NCI-H146 treated with DMSO at 0.1 percent for 48 hours (cell line): ENCODE measurements at regions not wholly inside any gene's neighbourhood (a gene's known extent, or its start where the extent isn't known, plus 50 kb on each side); places are given as distances from the start of the nearest gene placed in this dataset.

ENCODE experiments used
- DNase-seq: peaks from one replicate; lab custom pipeline; 2025; ENCODE audit not compliant: unreplicated experiment; lab: John Stamatoyannopoulos, UW

DNA sequence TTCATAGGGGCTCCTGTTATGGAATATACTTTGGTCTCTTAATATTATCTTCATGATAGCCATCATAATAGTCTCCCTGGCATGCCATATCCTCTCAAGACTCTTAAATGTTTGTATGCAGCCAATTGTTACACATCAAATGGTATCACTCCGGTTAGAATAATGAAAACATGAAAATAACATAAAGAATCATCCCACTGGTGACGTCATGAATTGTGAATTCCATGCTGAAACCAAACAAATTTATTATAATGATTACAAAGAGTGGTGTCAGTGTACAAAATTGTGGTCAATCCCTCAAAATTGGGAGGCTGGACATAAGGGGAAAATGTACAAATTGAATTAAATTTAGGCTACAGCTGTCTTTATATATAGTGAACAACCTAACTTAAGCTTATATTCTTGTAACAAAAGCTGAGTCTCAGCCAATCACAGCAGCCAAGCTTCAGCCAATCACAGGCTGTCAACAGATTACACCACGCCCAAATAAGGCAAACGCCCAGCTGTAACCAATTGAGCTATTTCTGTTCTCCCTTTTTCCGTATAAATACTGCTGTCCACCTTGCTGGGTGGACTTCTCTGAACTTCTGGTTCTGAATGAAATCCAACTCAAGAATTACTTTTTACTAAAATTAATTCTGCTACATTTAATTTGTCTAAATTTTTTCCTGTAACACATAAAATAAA is 156.1 kb downstream of the CHD9NB start:
- no peak for DNase-seq

GRCh38 chr16:52874042-52874441 is 178.7 kb downstream of the CHD9NB start:
- DNase-seq, result no peak

DNA sequence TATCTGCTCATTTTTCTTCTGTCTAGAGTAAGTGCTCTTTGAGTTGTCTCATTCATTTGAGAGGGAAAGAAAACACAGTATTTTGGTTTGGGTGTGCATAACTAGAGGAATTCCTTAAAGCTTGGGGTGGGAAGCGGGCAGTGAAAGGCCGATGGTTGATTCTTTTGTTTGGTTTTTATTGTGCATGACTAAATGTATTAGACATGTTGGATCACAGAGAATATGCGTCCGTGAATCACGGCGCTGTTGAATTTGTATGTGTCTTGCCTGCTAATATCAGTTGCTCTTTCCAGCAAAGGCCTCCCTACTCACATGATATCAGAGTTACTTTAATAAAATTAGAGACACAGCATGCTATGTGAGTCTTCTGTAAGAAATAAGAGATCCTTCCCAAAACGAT is 180.0 kb downstream of the CHD9NB start:
- DNase-seq, result no peak

DNA sequence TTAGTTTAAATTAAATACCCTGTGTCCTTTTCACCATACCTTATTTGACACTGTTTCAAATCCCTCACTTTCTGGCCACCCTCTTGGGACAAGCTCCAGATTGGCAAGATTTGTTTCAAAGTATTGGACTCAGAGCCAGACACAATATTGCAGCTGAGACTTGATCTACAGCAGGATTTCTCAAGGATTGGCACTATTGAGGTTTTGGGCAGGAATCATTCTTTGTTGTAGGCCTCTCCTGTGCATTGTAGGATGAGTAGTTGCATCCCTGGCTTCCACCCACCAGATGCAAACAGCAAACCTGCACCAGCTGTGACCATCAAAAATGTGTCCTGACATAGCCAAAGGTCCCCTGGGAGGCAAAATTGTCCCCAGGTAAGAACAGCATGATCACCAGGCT is 181.2 kb downstream of the CHD9NB start:
- DNase-seq, result no peak

GRCh38 chr16:52869243-52869642 is 183.5 kb downstream of the CHD9NB start:
- no peak for DNase-seq

GRCh38 chr16:52863000-52863399 is 189.7 kb downstream of the CHD9NB start:
- no peak for DNase-seq

DNA sequence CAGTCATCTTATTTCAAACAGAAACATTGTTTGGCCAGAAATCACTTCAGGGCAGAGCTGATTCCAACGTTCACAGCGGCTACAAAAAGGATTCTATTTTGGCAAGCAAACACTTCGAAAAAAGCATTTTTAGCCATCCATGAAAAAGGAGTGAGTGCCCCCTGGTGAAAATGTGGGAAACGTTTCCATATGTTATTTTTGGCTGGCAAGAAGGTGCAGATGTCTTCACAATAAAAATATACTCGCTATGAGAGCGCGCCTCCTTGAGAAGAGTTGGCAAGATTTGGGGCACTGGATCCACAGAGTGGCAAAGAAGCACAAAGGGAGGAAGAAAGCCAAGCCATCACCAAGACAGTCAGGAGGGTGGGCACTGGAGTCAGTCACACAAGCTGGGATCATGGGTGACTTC is 191.1 kb downstream of the CHD9NB start:
- peak; percentile 8 for DNase-seq

- DNase-seq, result no peak
Measured at GRCh38 chr16:52855463-52855862, 197.2 kb downstream of the CHD9NB start.

- DNase-seq, result no peak
Measured at GRCh38 chr16:52852978-52853377, 199.7 kb downstream of the CHD9NB start.

DNA sequence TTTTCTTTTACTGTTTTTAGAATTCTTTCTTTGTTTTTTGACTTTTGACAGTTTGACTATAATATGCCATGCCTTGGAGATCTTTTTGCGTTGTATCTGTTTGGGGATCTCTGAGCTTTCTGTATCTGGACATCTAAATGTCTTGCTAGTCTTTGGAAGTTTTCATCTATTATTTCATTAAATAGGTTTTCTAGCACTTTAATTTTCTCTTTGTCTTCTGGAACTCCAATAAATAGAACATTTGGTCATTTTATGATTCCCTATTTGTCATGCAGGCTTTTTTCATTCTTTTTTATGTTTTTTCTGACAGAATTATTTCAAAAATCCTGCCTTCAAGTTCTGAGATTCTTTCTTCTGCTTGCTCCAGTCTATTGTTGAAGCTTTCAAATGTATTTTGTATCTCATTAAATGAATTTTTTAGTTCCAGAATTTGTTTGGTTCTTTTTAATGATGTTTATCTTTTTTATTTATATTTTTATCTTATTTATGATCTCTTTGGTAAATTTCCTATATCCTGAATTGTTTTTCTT is 201.4 kb downstream of the CHD9NB start:
- no peak for DNase-seq

- DNase-seq, result no peak
Measured at GRCh38 chr16:52843381-52843780, 209.3 kb downstream of the CHD9NB start.

GRCh38 chr16:52837251-52837650 is 215.4 kb downstream of the CHD9NB start:
- DNase-seq, result no peak

DNA sequence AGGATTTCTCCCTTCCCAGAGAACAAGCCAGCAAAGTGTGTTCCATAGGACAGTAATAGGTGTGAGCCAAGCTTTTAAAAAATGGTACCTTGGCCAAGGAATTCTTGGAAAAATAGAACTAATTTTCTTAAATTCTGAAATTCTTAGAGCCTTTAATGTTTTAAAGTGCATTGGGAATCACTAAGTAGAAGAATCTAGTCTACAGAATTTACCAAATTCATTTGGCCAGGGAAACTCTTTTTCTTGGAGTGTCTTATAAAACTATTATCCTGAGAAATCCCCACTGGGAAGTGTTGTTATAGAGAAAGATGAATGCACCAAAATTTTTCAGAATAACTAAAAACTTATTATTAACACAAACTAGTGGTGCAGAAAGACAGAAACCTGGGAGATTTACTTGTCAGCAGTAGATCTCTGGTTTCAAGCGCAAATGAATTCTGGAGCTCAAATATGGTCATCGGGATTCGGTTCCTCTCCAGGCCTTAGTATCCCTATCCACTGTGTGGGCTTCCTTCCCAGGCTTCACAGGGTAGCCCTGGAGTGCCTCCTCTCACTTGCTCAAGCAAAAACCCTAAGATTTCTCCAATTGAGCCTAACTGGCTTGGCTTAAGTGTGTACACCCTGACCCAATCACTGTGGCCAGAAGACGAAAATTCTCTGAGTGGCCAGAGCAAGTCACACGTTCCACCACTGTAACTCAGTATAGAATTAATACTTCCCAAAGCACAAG is 217.8 kb downstream of the CHD9NB start:
- DNase-seq, result no peak

DNA sequence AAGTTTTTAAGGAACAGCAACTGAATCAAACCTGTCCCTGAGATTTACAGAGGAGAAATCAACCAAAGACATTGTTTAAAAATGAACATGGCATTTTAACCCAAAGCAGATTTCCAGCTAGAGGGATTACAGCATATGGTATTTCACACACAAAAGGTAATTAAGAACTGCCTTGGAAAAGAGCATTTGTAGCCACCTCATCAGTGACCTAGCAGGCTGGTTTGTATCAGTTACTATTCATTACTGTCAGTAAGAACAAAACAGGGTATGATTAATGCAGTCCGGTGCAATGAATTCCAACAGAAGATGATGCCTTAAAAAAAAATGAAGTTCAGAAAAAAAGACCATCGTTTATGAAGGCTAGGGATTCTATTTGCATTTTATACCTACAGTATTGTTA is 219.9 kb downstream of the CHD9NB start:
- no peak for DNase-seq

GRCh38 chr16:52827456-52827855 is 225.2 kb downstream of the CHD9NB start:
- no peak for DNase-seq

GRCh38 chr16:52825892-52826291 is 226.8 kb downstream of the CHD9NB start:
- no peak for DNase-seq

DNA sequence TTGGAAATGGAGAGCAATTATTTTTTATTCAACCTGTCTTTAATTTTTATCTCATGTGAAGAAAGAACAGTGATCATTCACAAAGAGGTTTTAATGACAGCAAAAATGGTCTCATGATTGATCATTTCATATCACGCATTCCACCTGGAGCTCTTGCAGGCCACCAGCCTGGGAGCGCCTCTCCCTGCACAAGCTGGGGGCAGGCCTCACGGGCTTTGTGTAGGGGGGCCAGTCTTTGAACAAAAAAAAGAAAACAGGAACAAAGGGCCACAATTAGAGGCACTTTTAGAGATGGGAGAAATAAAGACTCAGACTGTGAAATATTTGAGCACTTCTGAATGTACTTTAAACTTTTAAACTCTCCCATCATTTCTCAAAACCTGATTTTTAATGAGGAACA is 232.9 kb downstream of the CHD9NB start:
- no peak for DNase-seq

- DNase-seq, result no peak
Measured at GRCh38 chr16:52819405-52819804, 233.3 kb downstream of the CHD9NB start.

DNA sequence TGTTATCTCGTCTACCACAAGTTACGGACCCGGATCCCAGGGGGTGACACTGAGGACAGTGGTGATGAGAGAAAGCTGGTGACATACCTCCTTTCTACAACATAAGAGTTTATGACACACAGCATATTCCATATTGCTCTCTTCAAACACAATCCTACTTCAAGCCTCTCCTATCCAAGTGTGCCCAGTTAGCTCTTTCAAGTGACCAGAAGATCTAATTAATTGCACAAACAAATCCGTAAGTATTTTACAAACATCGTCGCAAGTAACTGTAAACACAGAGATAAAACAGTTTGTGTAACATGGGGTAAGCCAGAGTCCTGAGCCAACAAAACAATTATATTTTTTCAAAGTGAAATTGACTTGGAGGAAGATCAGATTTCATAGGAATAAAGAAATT is 235.0 kb downstream of the CHD9NB start:
- DNase-seq, result no peak

GRCh38 chr16:52816993-52817392 is 235.7 kb downstream of the CHD9NB start:
- no peak for DNase-seq

DNA sequence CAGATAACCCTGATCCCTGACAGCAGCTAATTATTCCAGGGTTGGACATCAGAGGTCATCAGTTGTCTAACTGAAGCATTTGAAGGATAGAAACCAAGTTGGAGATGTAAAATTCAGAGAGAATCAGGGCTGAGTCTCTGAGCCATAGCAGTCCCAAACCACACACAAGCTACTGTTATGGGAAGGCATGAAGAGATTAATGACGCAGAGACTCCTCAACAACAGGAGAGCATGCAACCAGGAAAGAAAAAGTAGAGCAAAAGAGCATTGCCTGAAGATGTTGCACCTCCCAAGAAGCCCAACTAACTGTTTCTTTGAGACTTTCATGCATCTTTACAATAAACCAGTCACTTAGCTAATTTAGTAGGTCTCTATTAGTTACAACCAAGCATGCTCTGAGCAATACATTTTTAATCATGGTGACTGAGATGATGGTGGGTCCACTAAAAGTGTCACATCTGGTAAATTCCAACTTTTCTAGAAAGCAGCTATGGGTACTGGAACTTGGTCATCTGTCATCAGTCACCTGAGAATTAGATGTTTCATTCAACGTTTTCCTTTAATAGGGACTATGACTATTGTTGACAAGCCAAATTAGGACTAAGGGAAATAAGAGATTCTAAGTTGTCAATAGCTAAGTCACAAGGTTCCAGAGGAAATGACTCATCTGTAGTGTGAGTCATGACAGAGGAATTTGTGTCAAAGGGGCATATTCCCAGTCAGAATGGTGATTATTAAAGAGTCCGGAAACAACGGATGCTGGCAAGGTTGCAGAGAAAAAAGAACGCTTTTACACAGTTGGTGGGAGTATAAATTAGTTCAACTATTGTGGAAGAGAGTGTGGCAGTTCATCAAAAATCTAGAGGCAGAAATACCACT is 239.8 kb downstream of the CHD9NB start:
- DNase-seq, result no peak
